ENCODE measurements at regions not wholly inside any gene's neighbourhood (a gene's known extent, or its start where the extent isn't known, plus 50 kb on each side); places are given as distances from the start of the nearest gene placed in this dataset.
"Not testable (repeated sequence)": the region's sequence is repeated elsewhere in the genome, so short reads cannot be mapped to it uniquely, and the experiment has no call there.

DNA sequence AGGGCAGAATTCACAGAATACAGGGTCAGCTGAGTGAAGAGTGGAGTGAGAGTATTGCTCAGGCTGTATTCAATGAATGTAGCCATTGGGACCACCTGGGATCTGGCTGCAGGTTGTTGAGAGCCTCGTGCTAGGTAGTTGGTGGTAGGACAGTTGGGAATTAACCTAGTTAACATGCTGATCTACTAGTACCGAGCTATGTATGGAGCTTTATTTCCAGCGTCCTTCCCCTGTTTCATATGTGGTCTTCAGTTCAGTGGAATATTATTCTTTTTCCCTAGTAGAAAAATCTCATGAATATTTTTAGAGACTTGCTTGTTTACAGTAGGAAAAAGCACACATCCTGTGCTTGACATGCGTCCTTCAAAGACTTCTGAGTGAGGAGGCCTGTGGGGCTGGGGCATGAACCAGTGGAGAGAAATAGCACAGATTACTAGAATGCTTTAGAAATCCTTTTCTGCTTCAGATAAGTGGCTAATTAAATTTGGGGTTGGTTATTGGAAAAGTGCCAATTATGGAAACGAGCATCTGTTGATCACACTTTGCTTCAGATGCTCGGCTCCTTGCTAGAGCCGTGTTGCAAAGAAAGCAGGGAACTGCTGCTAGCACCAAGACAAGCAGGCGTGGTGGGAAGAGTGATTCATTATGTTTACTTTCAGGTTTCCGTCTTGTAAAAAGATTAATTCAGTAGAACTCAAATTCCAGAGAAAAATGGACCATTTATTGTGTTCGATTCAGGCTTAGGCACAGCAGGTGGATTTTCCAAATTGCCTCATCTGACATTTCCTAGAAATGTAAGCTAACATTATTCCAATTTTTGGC lies 53.6 kb downstream of the ARF6 start:
- no peak for DNase-seq (ENCODE audit: low read depth, low spot score)

DNA sequence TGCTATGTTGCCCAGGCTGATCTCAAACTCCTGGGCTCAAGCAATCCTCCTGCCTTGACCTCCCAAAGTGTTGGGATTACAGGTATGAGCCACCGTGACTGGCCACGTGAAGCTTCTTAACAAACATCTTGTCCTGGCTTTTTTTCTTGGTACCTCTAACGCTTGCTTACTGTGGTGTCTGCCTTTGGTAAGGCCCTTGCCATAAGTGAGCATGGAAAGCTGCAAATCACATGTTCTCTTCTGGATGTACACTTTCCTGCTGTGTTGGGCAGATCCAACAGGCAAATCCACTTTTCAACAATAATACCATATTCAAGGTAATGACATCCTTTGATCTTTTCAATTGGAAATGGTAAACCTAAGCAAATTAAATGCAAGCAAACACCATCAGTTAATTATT lies 54.6 kb downstream of the ARF6 start:
- DNase-seq (ENCODE audit: low read depth, low spot score) = no peak

DNA sequence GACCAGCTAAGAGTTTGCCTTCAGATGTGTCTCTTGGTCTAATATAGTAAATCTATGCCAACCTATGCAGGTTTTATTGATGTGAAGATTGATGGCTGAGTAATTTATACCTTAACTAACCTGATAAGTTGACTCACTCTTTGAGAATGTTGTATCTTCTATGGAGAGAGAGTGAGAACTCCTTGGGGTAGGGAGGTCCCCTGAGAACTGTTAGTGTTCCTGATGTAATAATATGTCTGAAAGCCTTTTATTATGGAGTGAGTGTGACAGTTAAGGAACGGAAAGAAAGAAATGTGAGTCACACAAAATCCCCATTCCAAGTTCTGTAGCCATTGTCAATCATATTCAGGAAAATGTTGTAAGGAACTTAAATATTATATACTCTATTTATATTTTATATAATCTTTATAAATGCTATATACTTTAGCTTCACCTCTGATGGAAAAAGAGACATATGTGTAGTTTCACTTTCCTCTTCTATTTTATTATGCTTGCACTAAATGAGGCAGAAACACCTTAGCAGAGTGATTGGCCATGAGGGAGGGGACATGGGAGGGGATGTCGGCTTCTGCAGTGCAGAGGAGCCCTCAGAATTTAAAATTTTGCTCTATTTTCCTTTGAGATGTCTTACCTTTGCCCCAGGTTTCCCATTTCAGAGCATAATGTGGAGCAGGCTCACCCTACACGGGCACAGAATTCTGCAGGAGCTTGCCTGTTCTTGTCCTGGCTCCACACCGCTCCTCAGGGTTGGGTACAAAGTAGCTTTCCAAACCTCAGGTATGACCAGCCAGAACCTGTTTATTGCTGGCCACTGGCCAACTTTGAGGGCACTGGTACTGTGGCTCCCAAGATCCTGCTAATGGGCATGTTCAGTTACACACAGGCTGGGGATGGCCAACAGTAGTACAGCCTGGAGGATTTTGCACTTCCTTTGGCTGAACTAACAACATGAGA lies 57.7 kb downstream of the ARF6 start:
- no peak for DNase-seq (ENCODE audit: low read depth, low spot score)

DNA sequence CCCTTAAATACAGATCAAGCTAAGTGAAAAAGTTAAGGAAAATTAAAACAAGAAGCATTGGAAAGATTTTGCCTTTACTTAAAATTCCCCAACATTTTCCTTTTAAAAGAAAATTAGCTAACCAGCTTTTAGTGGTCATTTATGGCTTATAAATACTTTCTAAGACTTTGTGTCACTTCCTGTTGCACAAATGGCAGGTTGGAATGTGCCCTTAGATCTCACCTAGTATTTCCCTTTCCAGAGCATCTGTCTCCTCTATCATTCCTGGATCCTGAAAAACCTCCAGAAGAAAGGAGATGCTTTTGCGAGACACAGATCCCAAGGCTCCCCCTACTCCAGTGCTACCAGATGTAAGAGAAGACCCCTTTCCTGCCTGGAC lies 58.3 kb downstream of the ARF6 start:
- DNase-seq (ENCODE audit: low read depth, low spot score) = no peak

DNA sequence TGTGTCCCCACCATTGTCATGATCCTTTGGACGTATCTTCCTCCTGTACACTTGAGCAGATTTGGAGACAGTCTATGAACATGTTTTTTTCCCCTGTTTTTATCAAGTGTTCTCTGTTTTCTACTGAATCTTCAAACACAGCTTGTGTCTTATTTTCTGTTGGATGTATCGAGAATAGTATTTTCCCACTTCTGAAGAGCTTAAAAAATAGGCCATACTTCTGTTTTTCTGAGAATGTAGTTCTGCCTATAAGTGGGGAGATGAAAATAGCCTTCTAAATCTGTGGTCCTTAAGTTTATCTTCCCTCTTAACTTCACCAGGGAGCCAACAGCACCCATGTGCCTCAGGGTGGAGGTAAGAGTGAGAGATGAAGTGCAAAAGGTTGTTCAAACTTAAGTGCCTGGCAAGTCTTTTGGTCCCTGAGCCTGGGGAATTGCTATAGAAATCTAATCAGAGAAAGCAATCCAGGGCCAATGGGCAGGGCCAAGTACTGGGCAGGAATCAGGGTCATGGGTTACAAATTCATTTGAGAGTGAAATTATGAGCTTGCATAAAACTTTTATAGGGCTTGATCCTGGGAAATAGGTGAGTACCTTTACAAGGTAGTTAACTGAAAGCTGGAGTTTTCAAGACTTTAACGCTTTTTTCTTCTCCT lies 58.9 kb downstream of the ARF6 start:
- no peak for DNase-seq (ENCODE audit: low read depth, low spot score)

DNA sequence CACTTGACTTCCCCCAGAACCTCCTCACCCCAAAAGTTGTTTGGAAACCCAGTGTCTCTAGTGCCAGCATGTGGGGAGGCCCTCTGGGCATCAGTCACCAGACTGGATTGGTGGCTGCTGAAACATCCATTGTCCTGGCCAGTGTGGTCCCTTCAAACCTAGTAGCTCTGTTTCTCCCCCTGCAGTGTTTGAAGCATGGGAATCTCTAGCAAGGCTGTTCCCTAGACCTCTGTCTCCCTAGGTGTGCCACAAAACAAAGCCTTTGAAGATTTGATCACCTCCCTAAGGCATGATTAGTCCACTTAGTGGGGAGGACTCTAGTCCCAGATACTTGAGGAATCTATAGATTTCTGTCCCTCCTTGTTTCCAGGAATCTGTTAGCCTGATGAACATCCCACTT lies 60.3 kb downstream of the ARF6 start:
- no peak for DNase-seq (ENCODE audit: low read depth, low spot score)

DNA sequence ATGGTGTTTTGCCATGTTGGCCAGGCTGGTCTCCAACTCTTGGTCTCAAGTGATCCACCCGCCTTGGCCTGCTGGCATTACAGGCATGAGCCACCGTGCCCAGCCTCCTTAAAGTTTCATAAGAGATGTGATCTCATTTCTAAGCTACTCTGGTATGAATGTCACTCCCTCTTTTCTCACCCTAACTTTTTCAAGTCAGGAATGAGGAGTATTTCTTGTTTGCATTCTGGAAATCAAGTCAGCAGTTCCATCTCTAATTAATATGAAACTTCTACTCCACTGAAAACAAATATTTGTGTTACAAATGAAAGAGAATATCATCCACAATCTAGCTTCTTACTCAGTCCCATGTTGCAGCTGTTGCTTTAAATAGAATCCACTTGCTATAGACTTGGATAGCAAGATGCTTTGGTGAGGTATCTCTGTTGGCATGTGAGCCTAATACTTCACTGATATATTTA lies 61.3 kb downstream of the ARF6 start:
- DNase-seq (ENCODE audit: low read depth, low spot score) = no peak

DNA sequence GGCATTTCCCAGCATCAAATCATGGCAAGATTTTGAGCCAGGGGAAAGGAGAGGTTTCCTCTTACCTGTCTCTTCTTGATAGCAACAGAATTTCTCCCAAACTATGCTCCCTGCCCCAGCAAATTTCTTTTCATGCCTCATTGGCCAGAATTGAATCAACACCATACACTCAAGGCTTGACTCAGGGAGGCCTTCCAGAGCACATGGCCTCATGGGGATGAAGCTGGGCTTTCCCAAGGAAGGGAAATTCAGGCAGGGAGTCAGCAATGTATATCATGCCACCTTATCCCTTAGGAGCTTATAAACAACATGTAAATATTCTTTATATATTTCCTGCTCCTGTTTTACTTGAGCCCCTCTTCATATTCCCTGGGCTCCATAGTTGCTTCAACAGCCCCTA lies 62.1 kb downstream of the ARF6 start:
- DNase-seq (ENCODE audit: low read depth, low spot score) = no peak

DNA sequence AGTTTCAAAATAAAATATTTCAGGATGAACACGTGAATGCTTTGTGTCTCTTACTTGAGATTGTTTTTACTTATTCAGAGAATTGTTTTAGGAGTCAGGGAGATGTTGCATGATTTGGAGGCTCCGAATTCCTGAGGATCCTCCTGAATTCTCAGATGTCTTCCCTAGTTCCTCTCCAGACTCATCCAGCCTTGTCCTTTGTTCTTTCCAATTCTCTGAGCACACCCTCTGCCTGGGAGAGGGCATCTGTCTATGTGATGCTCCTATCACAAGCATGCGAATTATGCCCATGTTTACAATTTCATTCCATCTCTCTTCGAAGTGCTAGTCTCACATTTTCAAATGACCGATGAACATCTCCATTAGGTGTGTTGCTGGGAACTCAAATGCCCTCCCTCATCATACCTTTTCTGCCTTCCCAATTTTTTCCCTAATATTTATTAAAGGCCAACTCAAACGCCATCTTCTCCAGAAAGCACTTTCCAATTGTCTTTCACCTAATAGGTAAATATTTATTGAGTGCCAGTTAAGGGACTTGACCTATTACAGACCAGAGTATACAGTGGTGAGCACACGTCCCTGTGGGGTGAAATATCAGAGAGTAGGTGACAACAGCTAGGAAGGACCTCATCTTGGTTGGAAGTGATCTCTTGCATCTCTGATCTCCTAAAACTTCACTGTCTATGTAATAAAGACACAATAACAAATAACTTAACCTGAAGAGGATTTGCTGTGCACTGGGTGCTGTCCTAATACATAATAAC lies 64.4 kb downstream of the ARF6 start:
- no peak for DNase-seq (ENCODE audit: low read depth, low spot score)

DNA sequence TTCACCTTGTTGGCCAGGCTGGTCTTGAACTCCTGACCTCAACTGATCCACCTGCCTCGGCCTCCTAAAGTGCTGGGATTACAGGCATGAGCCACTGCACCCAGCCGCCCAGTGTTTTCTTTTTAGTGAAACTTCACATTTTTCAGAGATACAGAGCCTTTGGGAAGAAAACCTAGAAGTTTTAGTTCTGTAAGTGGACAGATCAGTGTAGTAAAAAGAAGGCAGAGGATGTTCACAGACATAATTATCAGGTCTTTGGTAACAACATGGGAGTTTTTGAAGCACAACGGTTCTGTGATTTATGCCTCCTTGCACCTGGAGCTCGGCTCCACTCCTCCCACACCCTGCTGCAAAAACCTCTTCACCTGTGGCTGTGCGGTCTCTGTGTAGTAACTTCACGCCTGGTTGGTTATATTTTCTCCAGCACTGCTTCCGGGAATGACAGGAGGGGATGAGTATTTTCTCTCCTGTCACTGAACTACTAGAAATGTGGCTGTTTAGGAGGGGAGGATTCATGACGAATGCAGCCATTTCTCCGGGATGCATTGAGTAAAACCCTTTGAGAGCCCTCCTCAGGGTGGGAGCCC lies 67.0 kb downstream of the ARF6 start:
- DNase-seq (ENCODE audit: low read depth, low spot score) = no peak

DNA sequence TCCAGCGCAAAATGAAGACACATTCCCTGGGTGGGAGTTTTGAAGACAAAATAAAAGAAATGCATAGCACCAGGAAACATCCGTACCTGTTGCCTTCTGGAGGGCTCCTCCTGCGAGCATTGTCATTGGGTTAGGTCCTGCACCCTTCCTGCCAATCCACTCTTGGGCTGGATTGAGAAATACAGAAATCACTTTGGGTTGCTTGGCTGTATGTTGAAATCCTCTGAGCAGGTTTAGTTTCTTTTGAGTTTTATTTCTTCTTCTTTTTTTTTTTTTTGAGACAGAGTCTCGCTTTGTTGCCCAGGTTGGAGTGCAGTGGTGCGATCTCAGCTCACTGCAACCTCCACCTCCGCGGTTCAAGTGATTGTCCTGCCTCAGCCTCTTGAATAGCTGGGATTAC lies 67.6 kb downstream of the ARF6 start:
- DNase-seq (ENCODE audit: low read depth, low spot score) = no peak

DNA sequence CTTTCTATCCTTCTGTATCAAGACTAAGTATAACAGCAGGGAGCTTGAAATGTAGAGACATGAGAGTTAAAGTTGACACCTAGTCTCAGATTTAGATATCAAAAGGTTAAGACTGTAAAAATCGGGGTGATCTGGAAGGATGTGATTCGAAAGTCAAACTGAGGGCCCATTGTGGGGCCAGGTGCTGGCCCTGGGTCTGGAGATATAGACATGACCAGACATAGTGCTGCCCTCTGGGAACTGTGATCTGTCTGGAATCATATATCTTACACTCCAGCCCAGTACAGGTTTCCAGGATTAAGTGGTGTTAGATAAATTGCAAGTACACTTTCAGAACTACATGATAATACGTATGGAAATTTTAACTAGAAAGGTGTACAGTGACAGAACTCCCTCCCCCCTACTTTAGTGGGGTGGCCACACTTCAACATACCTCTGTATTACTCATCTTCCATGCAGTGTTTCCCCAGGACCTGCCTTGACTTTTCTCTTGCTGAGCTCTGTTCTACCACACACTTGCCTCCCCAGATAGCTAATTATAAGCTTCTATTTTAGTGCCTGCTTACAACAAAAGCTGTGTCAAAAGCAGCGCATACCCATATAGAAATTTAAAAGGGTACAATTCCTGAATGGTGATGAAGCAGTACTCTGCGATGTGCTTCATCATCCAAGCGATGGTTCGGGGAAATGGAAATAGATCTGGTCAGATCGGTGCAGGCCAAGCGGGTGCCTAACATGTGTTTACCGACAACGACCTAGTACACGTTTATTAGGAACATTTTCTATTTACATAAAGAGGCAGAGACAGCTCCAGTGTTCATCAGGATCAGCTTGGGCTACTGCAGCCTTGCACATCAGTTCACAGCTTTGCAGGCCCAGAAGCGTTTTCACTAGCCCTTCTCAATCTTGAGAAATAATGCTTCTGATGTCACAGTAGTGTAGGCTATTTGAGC lies 68.7 kb downstream of the ARF6 start:
- no peak for DNase-seq (ENCODE audit: low read depth, low spot score)

DNA sequence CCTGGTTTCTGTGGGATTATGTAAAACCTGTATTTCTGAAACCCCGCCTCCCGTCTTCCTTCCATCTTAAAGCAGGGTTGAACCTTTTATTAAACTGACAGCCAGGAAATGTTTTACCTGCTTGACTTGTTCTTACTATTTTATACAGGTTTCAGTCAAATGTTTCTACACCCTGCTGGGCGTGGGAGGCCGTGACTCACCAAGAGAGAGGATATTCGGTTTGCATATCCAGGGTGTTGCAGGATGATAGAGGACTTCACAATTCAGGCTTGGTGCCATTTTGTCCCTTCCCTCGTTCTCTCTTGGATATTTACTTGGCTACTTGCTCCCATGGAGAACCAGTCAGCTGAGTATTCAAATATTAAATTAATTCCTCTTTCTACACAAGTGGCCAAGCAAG lies 69.7 kb downstream of the ARF6 start:
- no peak for DNase-seq (ENCODE audit: low read depth, low spot score)

DNA sequence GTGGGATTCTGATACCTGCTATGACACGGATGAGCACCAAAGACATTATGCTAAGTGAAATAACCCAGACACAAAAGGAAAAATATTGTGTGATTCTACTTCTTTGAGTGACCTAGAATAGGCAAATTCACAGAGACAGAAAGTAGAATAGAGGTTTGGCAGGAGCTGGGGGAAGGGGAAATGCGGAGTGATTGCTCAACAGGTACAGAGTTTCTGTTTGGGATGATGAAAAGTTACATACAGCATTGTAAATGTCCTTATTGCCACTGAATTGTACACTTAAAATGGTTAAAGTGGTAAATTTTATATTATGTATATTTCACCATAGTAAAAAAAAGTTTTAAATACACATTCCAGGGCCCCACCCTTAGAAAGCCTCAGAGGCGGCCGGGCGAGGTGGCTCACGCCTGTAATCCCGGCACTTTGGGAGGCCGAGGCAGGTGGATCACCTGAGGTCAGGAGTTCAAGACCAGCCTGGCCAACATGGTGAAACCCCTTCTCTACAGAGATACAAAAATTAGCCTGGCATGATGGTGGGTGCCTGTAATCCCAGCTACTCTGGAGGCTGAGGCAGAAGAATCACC lies 72.3 kb downstream of the ARF6 start:
- not testable (repeated sequence) for DNase-seq (ENCODE audit: low read depth, low spot score)

DNA sequence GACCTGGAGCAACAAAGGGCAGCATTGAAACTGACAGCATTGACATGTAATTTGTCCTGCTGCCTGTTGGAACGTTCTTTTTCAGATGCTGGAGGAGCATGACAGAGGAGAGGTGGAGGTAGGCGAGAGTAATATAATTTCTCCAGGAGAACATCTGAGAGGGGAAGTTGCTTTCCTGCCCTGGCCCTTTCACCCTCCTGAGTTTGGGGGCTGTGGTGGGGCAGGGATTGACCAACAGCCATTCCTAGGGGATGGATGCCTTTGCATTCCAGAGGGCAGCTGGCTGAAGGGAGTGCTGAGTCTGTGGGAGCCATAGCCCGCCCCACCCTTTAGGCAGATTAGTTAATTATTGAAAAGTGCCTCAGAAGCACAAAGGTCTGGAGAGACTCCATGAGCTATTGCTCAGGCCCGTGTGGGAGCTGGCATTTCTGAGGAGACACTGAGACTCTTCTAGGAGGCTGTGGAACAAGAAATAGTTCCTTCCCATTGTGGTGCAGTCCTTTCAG lies 73.5 kb downstream of the ARF6 start:
- no peak for DNase-seq (ENCODE audit: low read depth, low spot score)

DNA sequence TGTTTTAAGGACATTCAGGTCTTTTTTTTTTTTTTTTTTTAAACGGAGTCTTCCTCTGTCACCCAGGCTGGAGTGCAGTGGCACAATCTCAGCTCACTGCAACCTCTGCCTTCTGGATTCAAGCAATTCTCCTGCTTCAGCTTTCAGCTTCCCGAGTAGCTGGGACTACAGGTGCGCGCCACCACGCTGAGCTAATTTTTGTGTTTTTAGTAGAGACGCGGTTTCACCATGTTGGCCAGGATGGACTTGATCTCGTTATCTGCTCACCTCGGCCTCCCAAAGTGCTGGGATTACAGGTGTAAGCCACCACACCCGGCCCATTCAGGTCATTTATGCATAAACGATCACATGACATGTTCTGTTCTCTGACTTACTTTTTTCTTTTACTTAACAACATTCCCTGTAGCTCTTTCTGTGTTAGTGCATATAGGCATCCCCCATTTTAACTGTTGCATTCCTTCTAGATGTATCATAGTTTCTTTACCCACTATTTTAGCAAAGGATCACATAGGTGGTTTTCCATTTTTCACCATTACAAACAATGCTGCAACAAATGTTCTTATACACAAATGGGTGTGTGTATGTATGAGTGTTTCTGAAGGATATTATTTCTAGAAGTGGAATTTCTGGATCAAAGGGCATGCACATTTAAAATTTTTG lies 74.2 kb downstream of the ARF6 start:
- no peak for DNase-seq (ENCODE audit: low read depth, low spot score)

DNA sequence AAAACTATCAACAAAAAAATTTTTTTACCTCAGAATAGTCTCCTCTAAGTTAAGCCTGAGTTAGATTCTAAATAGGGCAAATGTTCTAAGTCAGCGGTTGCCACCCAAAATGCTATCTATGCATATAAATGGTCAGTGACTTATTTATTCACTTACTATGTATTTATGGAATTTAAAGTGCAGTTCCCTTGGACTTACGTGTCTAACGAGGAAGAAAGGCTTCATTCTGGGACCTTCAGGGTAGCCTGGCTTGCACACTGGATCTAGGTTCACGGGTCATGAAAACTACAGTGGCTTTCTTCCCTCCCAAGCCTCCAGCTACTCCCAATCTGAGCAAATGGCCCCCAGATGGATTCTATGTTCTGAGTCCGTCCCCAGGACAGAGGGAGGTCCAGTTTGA lies 77.1 kb downstream of the ARF6 start:
- no peak for DNase-seq (ENCODE audit: low read depth, low spot score)

DNA sequence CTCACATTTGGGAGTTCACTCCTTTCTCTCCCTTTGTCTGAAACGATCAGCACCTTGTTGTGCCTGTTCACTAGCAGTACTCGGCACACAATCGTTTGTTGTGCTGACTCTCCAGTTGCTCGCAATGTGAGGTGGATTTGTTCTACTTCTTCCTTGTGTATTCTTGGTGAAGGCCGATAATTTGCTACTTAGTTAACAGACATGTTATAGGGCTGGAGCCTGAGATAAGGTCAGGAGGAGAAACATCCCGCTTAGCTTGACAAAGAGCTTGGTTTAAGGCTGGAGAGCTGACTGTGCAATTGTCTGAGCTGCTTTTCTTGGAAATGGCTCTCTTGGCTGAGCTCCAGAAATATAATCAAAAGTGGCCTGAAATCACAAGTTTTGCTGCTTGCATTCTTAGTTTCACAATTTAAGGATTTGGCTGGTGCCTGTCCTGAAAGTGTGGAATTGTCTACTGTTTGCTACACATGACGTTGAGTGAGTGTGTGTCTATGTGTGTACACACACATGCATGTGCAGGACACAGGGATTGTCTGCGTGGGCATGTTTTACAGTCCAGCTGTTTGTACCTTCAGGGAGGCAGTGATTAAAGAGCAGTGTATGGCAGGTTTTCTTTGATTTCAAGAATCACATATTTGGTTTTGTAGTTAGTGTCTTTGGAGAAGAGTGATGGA lies 77.7 kb downstream of the ARF6 start:
- no peak for DNase-seq (ENCODE audit: low read depth, low spot score)
